ENCODE measurements at regions not wholly inside any gene's neighbourhood (a gene's known extent, or its start where the extent isn't known, plus 50 kb on each side); places are given as distances from the start of the nearest gene placed in this dataset.
"Not testable (repeated sequence)": the region's sequence is repeated elsewhere in the genome, so short reads cannot be mapped to it uniquely, and the experiment has no call there.

- peak overlapping the region; percentile 56 for H3K27ac ChIP-seq (replicated peaks)
- no peak overlapping the region for H3K4me3 ChIP-seq
- peaks cover 5% of the 10 kb centered on the region for H3K4me1 ChIP-seq
- intact Hi-C loops (cut with micrococcal nuclease): loop anchor here (10.0 kb wide), 1 partner anchor 85 kb away; no protein-coding TSS in a partner anchor
- H3K9me3 ChIP-seq (replicated peaks): no peaks in the 10 kb centered on the region
- no peaks in the 10 kb centered on the region for H3K36me3 ChIP-seq
- DNase-seq: no peak
- no peaks in the 10 kb centered on the region for H3K27me3 ChIP-seq (ENCODE audit: low read depth)
- TF ChIP-seq CTCF (IDR thresholded peaks at IDR 0.05; ENCODE audit: borderline replicate concordance): peak; percentile 44
Measured at GRCh38 chr14:51369814-51370213, 129.8 kb downstream of the TMX1 start.

- intact Hi-C loops (cut with micrococcal nuclease): loop anchor here (10.0 kb wide), 1 partner anchor 86 kb away; no protein-coding TSS in a partner anchor
- H3K4me3 ChIP-seq: no peak overlapping the region
- H3K9me3 ChIP-seq (replicated peaks): no peaks in the 10 kb centered on the region
- no peak overlapping the region for H3K27ac ChIP-seq (replicated peaks)
- TF ChIP-seq CTCF (IDR thresholded peaks at IDR 0.05; ENCODE audit: borderline replicate concordance): no peak
- peaks cover 5% of the 10 kb centered on the region for H3K4me1 ChIP-seq
- no peaks in the 10 kb centered on the region for H3K36me3 ChIP-seq
- no peaks in the 10 kb centered on the region for H3K27me3 ChIP-seq (ENCODE audit: low read depth)
- DNase-seq: no peak
Measured at GRCh38 chr14:51370758-51371386, 130.8 kb downstream of the TMX1 start.

GRCh38 chr14:51377186-51377585, 137.1 kb downstream of the TMX1 start:
- intact Hi-C loops (cut with micrococcal nuclease): loop anchor here (10.0 kb wide), 1 partner anchor 92 kb away; no protein-coding TSS in a partner anchor
- not testable (repeated sequence) for H3K36me3 ChIP-seq; H3K27me3 ChIP-seq (ENCODE audit: low read depth); DNase-seq; H3K9me3 ChIP-seq (replicated peaks); H3K4me3 ChIP-seq; H3K27ac ChIP-seq (replicated peaks); H3K4me1 ChIP-seq

- Histone ChIP-seq H3K36me3 (no peaks in the 10 kb centered on the region), H3K4me1 (peaks cover 6% of the 10 kb centered on the region), H3K27ac (replicated peaks) (no peak overlapping the region), H3K27me3 (ENCODE audit: low read depth) (no peaks in the 10 kb centered on the region), H3K9me3 (replicated peaks) (no peaks in the 10 kb centered on the region), H3K4me3 (no peak overlapping the region)
- no peak for DNase-seq
- intact Hi-C loops (cut with micrococcal nuclease): no loop called here
- TF ChIP-seq CTCF (IDR thresholded peaks at IDR 0.05; ENCODE audit: borderline replicate concordance): no peak
Measured at GRCh38 chr14:51382506-51382905, 142.5 kb downstream of the TMX1 start.

GRCh38 chr14:51386411-51386810, 146.4 kb downstream of the TMX1 start:
- peak overlapping the region; percentile 58 for H3K27ac ChIP-seq (replicated peaks)
- peaks cover 6% of the 10 kb centered on the region for H3K4me1 ChIP-seq
- no peak overlapping the region for H3K4me3 ChIP-seq
- intact Hi-C loops (cut with micrococcal nuclease): no loop called here
- no peaks in the 10 kb centered on the region for H3K27me3 ChIP-seq (ENCODE audit: low read depth)
- no peaks in the 10 kb centered on the region for H3K9me3 ChIP-seq (replicated peaks)
- TF ChIP-seq CTCF (IDR thresholded peaks at IDR 0.05; ENCODE audit: borderline replicate concordance): no peak
- no peak for DNase-seq
- H3K36me3 ChIP-seq: no peaks in the 10 kb centered on the region

- no peak for DNase-seq
- Histone ChIP-seq H3K4me1 (peaks cover 6% of the 10 kb centered on the region), H3K9me3 (replicated peaks) (no peaks in the 10 kb centered on the region), H3K4me3 (no peak overlapping the region), H3K27me3 (ENCODE audit: low read depth) (no peaks in the 10 kb centered on the region), H3K36me3 (no peaks in the 10 kb centered on the region), H3K27ac (replicated peaks) (peak overlapping the region; percentile 58)
- TF ChIP-seq CTCF (IDR thresholded peaks at IDR 0.05; ENCODE audit: borderline replicate concordance): no peak
- intact Hi-C loops (cut with micrococcal nuclease): no loop called here
Measured at GRCh38 chr14:51386983-51387735, 147.1 kb downstream of the TMX1 start.

Data from left ventricle myocardium inferior (tissue), 1 donor.